Heart left ventricle (tissue), 16 donors: ENCODE measurements at regions not wholly inside any gene's neighbourhood (a gene's known extent, or its start where the extent isn't known, plus 50 kb on each side); places are given as distances from the start of the nearest gene placed in this dataset.

Source experiments
- ATAC-seq, 4 donors: fragments of 200-7000 bp; cut with Tn5 transposase; one replicate each; pipeline ENCODE4 v1.9.1; 2020 to 2022; ENCODE audit warnings: moderate library complexity in 4 of 4, mild to moderate bottlenecking in 3 of 4, moderate number of reproducible peaks in 1 of 4
- DNase-seq, 5 donors: peaks; one replicate each; pipeline ENCODE4 v3.0.0-alpha.2; 2020
- H3K27ac ChIP-seq, 12 donors: fragments of 200-600 bp; sonication (generic) in 4 of 12; one replicate each; pipeline versions ENCODE4 v1.5.0 to v1.8.0; 2016 to 2022; ENCODE audit warnings: mild to moderate bottlenecking in 2 of 12
- H3K27me3 ChIP-seq, 9 donors: fragments of 200-600 bp; sonication (generic) in 2 of 9; one replicate each; pipeline versions ENCODE4 v1.5.1 to v1.8.0; 2016 to 2022; ENCODE audit warnings: mild to moderate bottlenecking in 3 of 9
- H3K36me3 ChIP-seq, 9 donors: fragments of 200-600 bp; sonication (generic) in 2 of 9; one replicate each; pipeline versions ENCODE4 v1.5.0 to v1.8.0; 2018 to 2022; ENCODE audit warnings: mild to moderate bottlenecking in 2 of 9
- H3K4me1 ChIP-seq, 12 donors: fragments of 200-600 bp; sonication (generic) in 4 of 12; one replicate each; pipeline versions ENCODE4 v1.5.0 to v1.8.0; 2016 to 2022; ENCODE audit warnings: mild to moderate bottlenecking in 3 of 12
- H3K4me3 ChIP-seq, 12 donors: fragments of 200-600 bp; sonication (generic) in 4 of 12; one replicate each; pipeline versions ENCODE4 v1.5.0 to v1.8.0; 2017 to 2022; ENCODE audit warnings: mild to moderate bottlenecking in 9 of 12, moderate library complexity in 4 of 12
- H3K9me3 ChIP-seq, 12 donors: fragments of 200-600 bp; sonication (generic) in 4 of 12; one replicate each; pipeline versions ENCODE4 v1.5.0 to v1.8.0; 2016 to 2022; ENCODE audit warnings: mild to moderate bottlenecking in 1 of 12
- CTCF ChIP-seq, 12 donors: fragments of 200-600 bp; sonication (generic) in 4 of 12; IDR thresholded peaks; one replicate each; pipeline versions ENCODE4 v1.5.0 to v1.8.0; 2018 to 2022; ENCODE audit warnings: antibody characterized with exemption in 12 of 12, mild to moderate bottlenecking in 5 of 12
- POLR2A ChIP-seq, 2 donors: fragments of 450-650 bp; IDR thresholded peaks; one replicate each; pipeline ENCODE4 v1.6.1; 2017; ENCODE audit warnings: antibody characterized with exemption in 2 of 2, mild to moderate bottlenecking in 2 of 2, moderate library complexity in 2 of 2
- WGBS, 4 donors: extraction: QIAGEN DNeasy Blood & Tissue Kit in 2 of 4; methylation state at CpG; one replicate each; pipeline versions ENCODE4 v1.1.5 to v1.1.7; 2013 to 2018; 5-methylcytosine and 5-hydroxymethylcytosine counted together
- intact Hi-C, 10 donors: fragments of 100-400 bp; cut with DNase I; formaldehyde crosslinking; loops; one replicate each; pipeline versions ENCODE4 v1.11.1 to v1.14.2; 2022
- donor health status: ischemic (EF 13 %, LVEDD 7.1; RV severe dilation, severe dysfunction).
- donor health status: healthy with polysubstance abuse.
- donor health status: DM: no; HTN: yes; CAD: no.
- donor health status: DM: no; HTN: no; CAD: no.
- donor health status: ischemic (EF 25% LVEDD 6.9; RV normal size, moderate dysfunction).
- donor health status: ischemic (EF 25% LVEDD 5.7; RV mildly dilated, moderate dysfunction).
- donor health status: healthy.
- donor health status: DM: yes; HTN: yes; CAD: no.
- donor health status: ischemic (EF 35%, LVEDD 5.7; RV mildly dilated, moderate dysfunction).
- donor health status: nonischemic (EF 11% LVEDD 7.7; RV severe dilation, severe dysfunction).
- donor health status: DM: yes; HTN: yes; CAD: no.
- donor health status: PGD.
- donor health status: ischemic (EF 29% LVEDD 5.4; RV normal size, mild dysfunction).
- donor health status: nonischemic (EF 23%, LVEDD 6.1; RV moderate dilation, normal function).

DNA sequence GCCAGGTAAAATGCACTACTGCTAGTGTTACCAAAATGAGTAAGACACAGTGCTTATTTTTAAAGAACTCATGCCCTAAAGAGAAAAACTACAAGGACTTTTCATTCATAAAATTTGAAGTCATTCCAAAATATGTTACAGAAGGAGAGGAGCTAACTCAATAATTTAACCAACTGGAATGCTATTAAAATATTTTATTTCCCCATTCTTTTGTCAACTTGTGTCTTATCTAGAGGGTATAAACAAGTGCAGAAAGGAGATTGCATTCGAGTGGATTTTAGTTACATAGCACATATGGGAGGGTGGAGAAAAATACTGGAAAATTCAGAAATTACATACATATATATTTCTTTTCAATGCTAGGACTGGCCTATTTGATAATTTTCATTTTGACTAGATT, 131.0 kb upstream of the IRS2 start:
- no peak overlapping the region for H3K27ac ChIP-seq
- H3K4me3 ChIP-seq: no peak overlapping the region
- intact Hi-C loops: no loop called here
- no peak for DNase-seq
- no peak for ATAC-seq
- no peak for TF ChIP-seq CTCF (IDR thresholded peaks at IDR 0.05)
- TF ChIP-seq POLR2A (IDR thresholded peaks at IDR 0.05): no peak
- H3K9me3 ChIP-seq: no peaks in the 10 kb centered on the region
- no peaks in the 10 kb centered on the region for H3K36me3 ChIP-seq
- no peaks in the 10 kb centered on the region for H3K4me1 ChIP-seq
- H3K27me3 ChIP-seq: no peaks in the 10 kb centered on the region
- 14 to 58% (median 45%) methylated on average over 1 of the region's 1 CpG for WGBS, 4 donors

- ATAC-seq: no peak
- H3K27ac ChIP-seq: no peak overlapping the region
- no peak for DNase-seq
- intact Hi-C loops: no loop called here
- WGBS, 4 donors: 64 to 72% (median 71%) methylated on average over 3 of the region's 3 CpGs
- H3K36me3 ChIP-seq: no peaks in the 10 kb centered on the region
- no peaks in the 10 kb centered on the region for H3K27me3 ChIP-seq
- TF ChIP-seq CTCF (IDR thresholded peaks at IDR 0.05) (no peak), POLR2A (IDR thresholded peaks at IDR 0.05) (no peak)
- H3K9me3 ChIP-seq: no peaks in the 10 kb centered on the region
- H3K4me1 ChIP-seq: no peaks in the 10 kb centered on the region
- H3K4me3 ChIP-seq: no peak overlapping the region
These were observed 127.6 kb upstream of the IRS2 start for GRCh38 chr13:109913936-109914510.

- ATAC-seq (no peak), DNase-seq (no peak)
- Histone ChIP-seq H3K36me3 (no peaks in the 10 kb centered on the region), H3K9me3 (no peaks in the 10 kb centered on the region), H3K27ac (no peak overlapping the region), H3K4me1 (no peaks in the 10 kb centered on the region), H3K27me3 (no peaks in the 10 kb centered on the region), H3K4me3 (no peak overlapping the region)
- TF ChIP-seq POLR2A (IDR thresholded peaks at IDR 0.05) (no peak), CTCF (IDR thresholded peaks at IDR 0.05) (no peak)
- intact Hi-C loops: no loop called here
- 84 to 89% (median 87%) methylated on average over 1 of the region's 1 CpG for WGBS, 4 donors
These were observed 126.8 kb upstream of the IRS2 start for GRCh38 chr13:109913186-109913585.

DNA sequence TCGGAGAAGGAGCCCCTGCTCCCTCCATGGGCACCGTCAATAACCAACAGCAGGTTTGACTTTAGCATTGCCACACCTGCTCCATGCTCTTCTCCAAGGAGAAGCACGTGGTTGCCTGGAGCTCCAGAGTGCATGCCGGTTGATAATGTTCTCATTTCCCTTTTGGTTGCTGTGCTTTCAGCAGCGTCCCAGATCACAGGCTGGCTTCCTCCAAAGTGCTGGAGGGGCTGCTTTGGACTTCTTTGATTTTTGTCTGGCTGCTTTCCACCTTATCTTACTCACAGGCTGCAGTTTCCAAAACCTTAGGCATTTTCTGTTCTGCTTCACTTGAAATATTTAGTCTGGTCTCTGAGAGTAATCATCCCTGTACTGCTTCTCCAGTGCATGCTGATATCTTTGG, 123.8 kb upstream of the IRS2 start:
- H3K9me3 ChIP-seq: no peaks in the 10 kb centered on the region
- no peak overlapping the region for H3K4me3 ChIP-seq
- H3K36me3 ChIP-seq: no peaks in the 10 kb centered on the region
- H3K27me3 ChIP-seq: no peaks in the 10 kb centered on the region
- TF ChIP-seq POLR2A (IDR thresholded peaks at IDR 0.05): no peak
- TF ChIP-seq CTCF (IDR thresholded peaks at IDR 0.05): no peak
- WGBS, 4 donors: 47 to 61% (median 53%) methylated on average over 5 of the region's 5 CpGs
- H3K27ac ChIP-seq: no peak overlapping the region
- intact Hi-C loops: no loop called here
- DNase-seq: no peak
- no peaks in the 10 kb centered on the region for H3K4me1 ChIP-seq
- ATAC-seq: peak in 1 of 4 donors; percentile 47
